ENCODE measurements at regions not wholly inside any gene's neighbourhood (a gene's known extent, or its start where the extent isn't known, plus 50 kb on each side); places are given as distances from the start of the nearest gene placed in this dataset.

- TF ChIP-seq POLR2A (IDR thresholded peaks at IDR 0.05): no peak
- TF ChIP-seq CTCF (IDR thresholded peaks at IDR 0.05): no peak
Measured at GRCh38 chr4:17142232-17142711, 243.8 kb upstream of the LDB2 start.
